ENCODE measurements at regions not wholly inside any gene's neighbourhood (a gene's known extent, or its start where the extent isn't known, plus 50 kb on each side); places are given as distances from the start of the nearest gene placed in this dataset.
"Not testable (repeated sequence)": the region's sequence is repeated elsewhere in the genome, so short reads cannot be mapped to it uniquely, and the experiment has no call there.

- H3K9ac ChIP-seq (ENCODE audit: low read depth, low read length, poor library complexity, severe bottlenecking); H3K9me2 ChIP-seq (replicated peaks; ENCODE audit: low read depth, low read length); H3K9me3 ChIP-seq (ENCODE audit: insufficient read depth, low read depth, low read length); H4K20me1 ChIP-seq (ENCODE audit: insufficient read depth, low read length, poor library complexity, severe bottlenecking); H3F3A ChIP-seq (ENCODE audit: low read depth); H3K36me3 ChIP-seq (ENCODE audit: insufficient read depth, low read length); H2AFZ ChIP-seq (ENCODE audit: low read length); H3K4me2 ChIP-seq (ENCODE audit: low read depth, low read length, poor library complexity, severe bottlenecking); H3K79me2 ChIP-seq (ENCODE audit: insufficient read depth, low read length); H3K4me1 ChIP-seq (ENCODE audit: insufficient read depth, low read length, poor library complexity, severe bottlenecking); H3K27me3 ChIP-seq (ENCODE audit: insufficient read depth, low read length, poor library complexity, severe bottlenecking); H3K4me3 ChIP-seq (ENCODE audit: low read length, poor library complexity, severe bottlenecking): not testable (repeated sequence)
These were observed 185.8 kb downstream of the NPIPB11 start for GRCh38 chr16:29220647-29221191.

GRCh38 chr16:29219966-29220646, 186.4 kb downstream of the NPIPB11 start:
- not testable (repeated sequence) for H3K27me3 ChIP-seq (ENCODE audit: insufficient read depth, low read length, poor library complexity, severe bottlenecking); H3K9me2 ChIP-seq (replicated peaks; ENCODE audit: low read depth, low read length); H3K4me3 ChIP-seq (ENCODE audit: low read length, poor library complexity, severe bottlenecking); H3K9me3 ChIP-seq (ENCODE audit: insufficient read depth, low read depth, low read length); H3K4me1 ChIP-seq (ENCODE audit: insufficient read depth, low read length, poor library complexity, severe bottlenecking); H3K4me2 ChIP-seq (ENCODE audit: low read depth, low read length, poor library complexity, severe bottlenecking); H3K79me2 ChIP-seq (ENCODE audit: insufficient read depth, low read length); H3F3A ChIP-seq (ENCODE audit: low read depth); H4K20me1 ChIP-seq (ENCODE audit: insufficient read depth, low read length, poor library complexity, severe bottlenecking); H3K9ac ChIP-seq (ENCODE audit: low read depth, low read length, poor library complexity, severe bottlenecking); H2AFZ ChIP-seq (ENCODE audit: low read length); H3K36me3 ChIP-seq (ENCODE audit: insufficient read depth, low read length)

GRCh38 chr16:29219562-29219961, 186.9 kb downstream of the NPIPB11 start:
- not testable (repeated sequence) for H3K27me3 ChIP-seq (ENCODE audit: insufficient read depth, low read length, poor library complexity, severe bottlenecking); H3F3A ChIP-seq (ENCODE audit: low read depth); H3K9me2 ChIP-seq (replicated peaks; ENCODE audit: low read depth, low read length); H3K4me3 ChIP-seq (ENCODE audit: low read length, poor library complexity, severe bottlenecking); H3K4me2 ChIP-seq (ENCODE audit: low read depth, low read length, poor library complexity, severe bottlenecking); H3K9me3 ChIP-seq (ENCODE audit: insufficient read depth, low read depth, low read length); H4K20me1 ChIP-seq (ENCODE audit: insufficient read depth, low read length, poor library complexity, severe bottlenecking); H3K79me2 ChIP-seq (ENCODE audit: insufficient read depth, low read length); H2AFZ ChIP-seq (ENCODE audit: low read length); H3K9ac ChIP-seq (ENCODE audit: low read depth, low read length, poor library complexity, severe bottlenecking); H3K4me1 ChIP-seq (ENCODE audit: insufficient read depth, low read length, poor library complexity, severe bottlenecking); H3K36me3 ChIP-seq (ENCODE audit: insufficient read depth, low read length)

- H3K36me3 ChIP-seq (ENCODE audit: insufficient read depth, low read length); H3K4me3 ChIP-seq (ENCODE audit: low read length, poor library complexity, severe bottlenecking); H4K20me1 ChIP-seq (ENCODE audit: insufficient read depth, low read length, poor library complexity, severe bottlenecking); H3K9me3 ChIP-seq (ENCODE audit: insufficient read depth, low read depth, low read length); H3K4me2 ChIP-seq (ENCODE audit: low read depth, low read length, poor library complexity, severe bottlenecking); H3F3A ChIP-seq (ENCODE audit: low read depth); H3K79me2 ChIP-seq (ENCODE audit: insufficient read depth, low read length); H3K9me2 ChIP-seq (replicated peaks; ENCODE audit: low read depth, low read length); H3K9ac ChIP-seq (ENCODE audit: low read depth, low read length, poor library complexity, severe bottlenecking); H2AFZ ChIP-seq (ENCODE audit: low read length); H3K4me1 ChIP-seq (ENCODE audit: insufficient read depth, low read length, poor library complexity, severe bottlenecking); H3K27me3 ChIP-seq (ENCODE audit: insufficient read depth, low read length, poor library complexity, severe bottlenecking): not testable (repeated sequence)
These were observed 187.9 kb downstream of the NPIPB11 start for GRCh38 chr16:29218649-29219048.

- not testable (repeated sequence) for H3K4me3 ChIP-seq (ENCODE audit: low read length, poor library complexity, severe bottlenecking); H3K27me3 ChIP-seq (ENCODE audit: insufficient read depth, low read length, poor library complexity, severe bottlenecking); H3F3A ChIP-seq (ENCODE audit: low read depth); H4K20me1 ChIP-seq (ENCODE audit: insufficient read depth, low read length, poor library complexity, severe bottlenecking); H3K36me3 ChIP-seq (ENCODE audit: insufficient read depth, low read length); H3K4me1 ChIP-seq (ENCODE audit: insufficient read depth, low read length, poor library complexity, severe bottlenecking); H3K9me3 ChIP-seq (ENCODE audit: insufficient read depth, low read depth, low read length); H3K79me2 ChIP-seq (ENCODE audit: insufficient read depth, low read length); H2AFZ ChIP-seq (ENCODE audit: low read length); H3K9me2 ChIP-seq (replicated peaks; ENCODE audit: low read depth, low read length); H3K4me2 ChIP-seq (ENCODE audit: low read depth, low read length, poor library complexity, severe bottlenecking); H3K9ac ChIP-seq (ENCODE audit: low read depth, low read length, poor library complexity, severe bottlenecking)
These were observed 188.3 kb downstream of the NPIPB11 start for GRCh38 chr16:29218171-29218570.

GRCh38 chr16:29217752-29218126, 188.8 kb downstream of the NPIPB11 start:
- not testable (repeated sequence) for H2AFZ ChIP-seq (ENCODE audit: low read length); H3K36me3 ChIP-seq (ENCODE audit: insufficient read depth, low read length); H3F3A ChIP-seq (ENCODE audit: low read depth); H4K20me1 ChIP-seq (ENCODE audit: insufficient read depth, low read length, poor library complexity, severe bottlenecking); H3K9me2 ChIP-seq (replicated peaks; ENCODE audit: low read depth, low read length); H3K4me3 ChIP-seq (ENCODE audit: low read length, poor library complexity, severe bottlenecking); H3K79me2 ChIP-seq (ENCODE audit: insufficient read depth, low read length); H3K4me1 ChIP-seq (ENCODE audit: insufficient read depth, low read length, poor library complexity, severe bottlenecking); H3K4me2 ChIP-seq (ENCODE audit: low read depth, low read length, poor library complexity, severe bottlenecking); H3K27me3 ChIP-seq (ENCODE audit: insufficient read depth, low read length, poor library complexity, severe bottlenecking); H3K9ac ChIP-seq (ENCODE audit: low read depth, low read length, poor library complexity, severe bottlenecking); H3K9me3 ChIP-seq (ENCODE audit: insufficient read depth, low read depth, low read length)

GRCh38 chr16:29217104-29217751, 189.3 kb downstream of the NPIPB11 start:
- not testable (repeated sequence) for H3K9ac ChIP-seq (ENCODE audit: low read depth, low read length, poor library complexity, severe bottlenecking); H4K20me1 ChIP-seq (ENCODE audit: insufficient read depth, low read length, poor library complexity, severe bottlenecking); H3F3A ChIP-seq (ENCODE audit: low read depth); H3K27me3 ChIP-seq (ENCODE audit: insufficient read depth, low read length, poor library complexity, severe bottlenecking); H3K79me2 ChIP-seq (ENCODE audit: insufficient read depth, low read length); H3K4me2 ChIP-seq (ENCODE audit: low read depth, low read length, poor library complexity, severe bottlenecking); H3K9me3 ChIP-seq (ENCODE audit: insufficient read depth, low read depth, low read length); H3K9me2 ChIP-seq (replicated peaks; ENCODE audit: low read depth, low read length); H3K4me3 ChIP-seq (ENCODE audit: low read length, poor library complexity, severe bottlenecking); H3K36me3 ChIP-seq (ENCODE audit: insufficient read depth, low read length); H3K4me1 ChIP-seq (ENCODE audit: insufficient read depth, low read length, poor library complexity, severe bottlenecking); H2AFZ ChIP-seq (ENCODE audit: low read length)

All from Loucy (cell line).